CD14-positive monocyte (primary cell): ENCODE measurements at regions not wholly inside any gene's neighbourhood (a gene's known extent, or its start where the extent isn't known, plus 50 kb on each side); places are given as distances from the start of the nearest gene placed in this dataset.
A peak's percentile ranks its signal among the peaks of the same experiment; 100 is the strongest.

Source experiments
- DNase-seq, 3 donors: peaks; one replicate each; pipeline ENCODE4 v3.0.0-alpha.2; 2011 to 2022
- H2AFZ ChIP-seq: 2 replicates; pipeline ENCODE4 v1.6.0; 2012; ENCODE audit warnings: mild to moderate bottlenecking, low read depth, low read length, inconsistent platforms; ENCODE audit not compliant: insufficient read depth, poor library complexity, severe bottlenecking
- H3K27ac ChIP-seq, 2 donors: 1 replicate in 1 of 2; 2 replicates in 1 of 2; pipeline ENCODE4 v1.5.1; 2012 to 2013; ENCODE audit warnings: low read length in 2 of 2, control low read depth in 1 of 2, inconsistent platforms in 1 of 2, low read depth in 1 of 2, mild to moderate bottlenecking in 1 of 2
- H3K27me3 ChIP-seq, 2 donors: one replicate each; pipeline versions ENCODE4 v1.6.0 to v1.6.1; 2011 to 2013; ENCODE audit warnings: low read length in 2 of 2; ENCODE audit not compliant: control insufficient read depth in 2 of 2, insufficient read depth in 2 of 2
- H3K36me3 ChIP-seq, 2 donors: replicated peaks in 1 of 2; 1 replicate in 1 of 2; 2 replicates in 1 of 2; pipeline versions ENCODE4 v1.5.1 to v1.6.1; 2012 to 2013; ENCODE audit warnings: low read length in 2 of 2, control low read depth in 1 of 2, inconsistent platforms in 1 of 2, mild to moderate bottlenecking in 1 of 2; ENCODE audit not compliant: insufficient read depth in 2 of 2, control insufficient read depth in 1 of 2
- H3K4me1 ChIP-seq, 2 donors: 1 replicate in 1 of 2; 2 replicates in 1 of 2; pipeline versions ENCODE4 v1.5.1 to v1.6.1; 2012 to 2013; ENCODE audit warnings: low read length in 2 of 2, control low read depth in 1 of 2, inconsistent platforms in 1 of 2, mild to moderate bottlenecking in 1 of 2, moderate library complexity in 1 of 2; ENCODE audit not compliant: insufficient read depth in 2 of 2, control insufficient read depth in 1 of 2
- H3K4me2 ChIP-seq: replicated peaks from 2 replicates; pipeline ENCODE3; 2012; ENCODE audit warnings: low read length, moderate library complexity, mild to moderate bottlenecking; ENCODE audit not compliant: poor library complexity, severe bottlenecking; ENCODE audit errors: extremely low read depth
- H3K4me3 ChIP-seq, 3 experiments: fragments of 200-600 bp in 1 of 3; sonication (generic) in 1 of 3; replicated peaks in 1 of 3; 1 replicate in 2 of 3; 2 replicates in 1 of 3; pipeline ENCODE4 v1.5.1; 2011 to 2013; ENCODE audit warnings: low read length in 3 of 3, mild to moderate bottlenecking in 3 of 3, control low read depth in 2 of 3, low read depth in 2 of 3, inconsistent platforms in 1 of 3, moderate library complexity in 1 of 3
- H3K79me2 ChIP-seq: 2 replicates; pipeline ENCODE4 v1.6.0; 2012; ENCODE audit warnings: mild to moderate bottlenecking, control low read depth, inconsistent platforms, low read length, moderate library complexity; ENCODE audit not compliant: insufficient read depth
- H3K9ac ChIP-seq: 2 replicates; pipeline ENCODE4 v1.6.0; 2017; ENCODE audit warnings: low read length, mild to moderate bottlenecking; ENCODE audit not compliant: insufficient read depth, poor library complexity, severe bottlenecking
- H3K9me3 ChIP-seq, 2 donors: replicated peaks in 1 of 2; 1 replicate in 1 of 2; 2 replicates in 1 of 2; pipeline versions ENCODE4 v1.5.1 to v1.6.1; 2012 to 2013; ENCODE audit warnings: low read length in 2 of 2, control low read depth in 1 of 2; ENCODE audit not compliant: control insufficient read depth in 1 of 2, insufficient read depth in 1 of 2
- H4K20me1 ChIP-seq: 2 replicates; pipeline ENCODE4 v1.6.0; 2012; ENCODE audit warnings: mild to moderate bottlenecking, low read length, control low read depth, moderate library complexity; ENCODE audit not compliant: insufficient read depth
- H3K27ac Mint-ChIP-seq, 7 donors: one replicate each; pipeline ENCODE4 v1.8.0; 2020; ENCODE audit warnings: mild to moderate bottlenecking in 7 of 7, mixed read lengths in 7 of 7, moderate library complexity in 6 of 7, inconsistent platforms in 2 of 7
- H3K27me3 Mint-ChIP-seq, 3 donors: one replicate each; pipeline ENCODE4 v1.8.0; 2021 to 2022; ENCODE audit warnings: low read depth in 3 of 3, mild to moderate bottlenecking in 3 of 3, mixed read lengths in 3 of 3, moderate library complexity in 3 of 3, inconsistent platforms in 1 of 3
- H3K36me3 Mint-ChIP-seq, 2 donors: one replicate each; pipeline ENCODE4 v1.8.0; 2020; ENCODE audit warnings: mixed read lengths in 2 of 2, inconsistent platforms in 1 of 2, mild to moderate bottlenecking in 1 of 2
- H3K4me1 Mint-ChIP-seq: one replicate; pipeline ENCODE4 v1.8.0; 2020; ENCODE audit warnings: mild to moderate bottlenecking, mixed read lengths
- H3K4me3 Mint-ChIP-seq, 2 donors: one replicate each; pipeline ENCODE4 v1.8.0; 2020; ENCODE audit warnings: mild to moderate bottlenecking in 2 of 2, mixed read lengths in 2 of 2, moderate library complexity in 1 of 2
- H3K9me3 Mint-ChIP-seq, 7 donors: one replicate each; pipeline ENCODE4 v1.8.0; 2020 to 2022; ENCODE audit warnings: mixed read lengths in 7 of 7, mild to moderate bottlenecking in 6 of 7, moderate library complexity in 6 of 7, inconsistent platforms in 2 of 7
- WGBS: methylation state at CpG from one replicate; pipeline ENCODE4 v1.1.5; 2013; ENCODE audit warnings: missing lambda C conversion rate; ENCODE audit not compliant: insufficient coverage; 5-methylcytosine and 5-hydroxymethylcytosine counted together
- intact Hi-C, 2 donors: fragments of 100-400 bp; cut with micrococcal nuclease; formaldehyde crosslinking; loops; one replicate each; pipeline versions ENCODE4 v1.15.0 to v1.15.1; 2023
- TF ChIP-seq, protein P1 (sequence below): fragments of 200-600 bp; IDR thresholded peaks from one replicate; pipeline ENCODE4 v1.8.0; 2022; ENCODE audit warnings: antibody characterized with exemption, mild to moderate bottlenecking

DNA sequence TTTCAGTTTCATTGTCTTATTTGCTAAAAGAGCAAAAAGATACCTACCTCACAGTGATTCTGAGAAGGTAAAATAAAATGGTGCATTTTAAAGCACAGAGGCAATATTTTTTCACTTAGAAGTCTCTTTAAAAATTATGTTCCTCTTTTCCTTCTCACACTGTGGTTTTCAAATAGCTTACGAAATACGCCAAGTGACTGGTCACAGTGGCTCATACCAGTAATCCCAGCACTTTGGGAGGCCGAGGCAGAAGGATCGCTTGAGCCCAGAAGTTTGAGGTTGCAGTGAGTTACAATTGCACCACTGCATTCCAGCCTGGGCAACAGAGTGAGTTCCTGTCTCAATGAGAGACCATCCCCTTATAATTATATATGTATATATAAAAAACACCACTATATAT is 372.6 kb downstream of the FBXO8 start:
- TF ChIP-seq, protein P1, sequence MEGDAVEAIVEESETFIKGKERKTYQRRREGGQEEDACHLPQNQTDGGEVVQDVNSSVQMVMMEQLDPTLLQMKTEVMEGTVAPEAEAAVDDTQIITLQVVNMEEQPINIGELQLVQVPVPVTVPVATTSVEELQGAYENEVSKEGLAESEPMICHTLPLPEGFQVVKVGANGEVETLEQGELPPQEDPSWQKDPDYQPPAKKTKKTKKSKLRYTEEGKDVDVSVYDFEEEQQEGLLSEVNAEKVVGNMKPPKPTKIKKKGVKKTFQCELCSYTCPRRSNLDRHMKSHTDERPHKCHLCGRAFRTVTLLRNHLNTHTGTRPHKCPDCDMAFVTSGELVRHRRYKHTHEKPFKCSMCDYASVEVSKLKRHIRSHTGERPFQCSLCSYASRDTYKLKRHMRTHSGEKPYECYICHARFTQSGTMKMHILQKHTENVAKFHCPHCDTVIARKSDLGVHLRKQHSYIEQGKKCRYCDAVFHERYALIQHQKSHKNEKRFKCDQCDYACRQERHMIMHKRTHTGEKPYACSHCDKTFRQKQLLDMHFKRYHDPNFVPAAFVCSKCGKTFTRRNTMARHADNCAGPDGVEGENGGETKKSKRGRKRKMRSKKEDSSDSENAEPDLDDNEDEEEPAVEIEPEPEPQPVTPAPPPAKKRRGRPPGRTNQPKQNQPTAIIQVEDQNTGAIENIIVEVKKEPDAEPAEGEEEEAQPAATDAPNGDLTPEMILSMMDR = no peak
- H3K4me3 Mint-ChIP-seq = no peak overlapping the region
- intact Hi-C loops = no loop called here
- no peak overlapping the region for H2AFZ ChIP-seq
- H3K27ac ChIP-seq = no peak overlapping the region
- DNase-seq = peak; percentile 38 to 78 (median 65)
- no peaks in the 10 kb centered on the region for H3K79me2 ChIP-seq
- H3K27ac Mint-ChIP-seq = peak overlapping the region in 1 of 7 donors; percentile 45
- no peak overlapping the region for H3K9ac ChIP-seq
- H3K27me3 ChIP-seq = no peaks in the 10 kb centered on the region
- H3K27me3 Mint-ChIP-seq = peaks cover 0 to 4% (median 1%) of the 10 kb centered on the region in 3 donors
- no peaks in the 10 kb centered on the region for H4K20me1 ChIP-seq
- peaks cover 0 to 3% (median 0%) of the 10 kb centered on the region in 7 donors for H3K9me3 Mint-ChIP-seq
- 0% methylated on average over 3 of the region's 4 CpGs for WGBS
- H3K4me1 Mint-ChIP-seq = peaks cover 28% of the 10 kb centered on the region
- H3K36me3 Mint-ChIP-seq = no peaks in the 10 kb centered on the region
- no peak overlapping the region for H3K4me3 ChIP-seq
- H3K9me3 ChIP-seq = no peaks in the 10 kb centered on the region
- peaks cover 23 to 33% of the 10 kb centered on the region in 2 donors for H3K4me1 ChIP-seq
- no peaks in the 10 kb centered on the region for H3K36me3 ChIP-seq
- H3K4me2 ChIP-seq = peak overlapping the region; percentile 6

DNA sequence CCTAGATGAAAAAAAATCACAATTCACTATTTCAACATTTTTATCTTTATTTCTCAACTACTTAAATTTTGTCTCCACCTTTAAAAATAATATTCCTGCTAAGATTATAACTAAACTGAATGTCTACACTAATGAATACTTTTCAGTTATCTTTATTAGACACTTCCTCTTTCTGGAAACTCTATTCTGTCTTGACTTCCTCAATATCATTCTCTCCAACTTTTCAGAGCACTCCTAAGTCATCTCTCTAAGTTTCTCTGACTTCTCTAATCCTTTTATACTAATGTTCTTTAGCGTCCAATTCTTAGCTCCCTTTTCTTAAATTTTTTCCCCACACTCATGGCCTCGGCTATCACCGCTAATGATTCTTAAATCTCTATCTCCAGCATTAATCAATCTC is 374.2 kb downstream of the FBXO8 start:
- no peak overlapping the region for H3K9ac ChIP-seq
- H3K36me3 ChIP-seq = no peaks in the 10 kb centered on the region
- DNase-seq = peak; percentile 7 to 61 (median 23)
- no peaks in the 10 kb centered on the region for H3K27me3 ChIP-seq
- H2AFZ ChIP-seq = no peak overlapping the region
- Mint-ChIP-seq H3K36me3 (no peaks in the 10 kb centered on the region), H3K4me3 (peak overlapping the region in 1 of 2 donors; percentile 7), H3K9me3 (peaks cover 0 to 3% (median 0%) of the 10 kb centered on the region in 7 donors), H3K27me3 (peaks cover 0 to 2% (median 1%) of the 10 kb centered on the region in 3 donors), H3K4me1 (peaks cover 28% of the 10 kb centered on the region), H3K27ac (peak overlapping the region; percentile 1 to 88 (median 58))
- H3K4me3 ChIP-seq = no peak overlapping the region
- peak overlapping the region; percentile 11 for H3K4me2 ChIP-seq
- peak overlapping the region in 1 of 2 donors; percentile 53 for H3K27ac ChIP-seq
- TF ChIP-seq, protein P1 = no peak
- H3K9me3 ChIP-seq = no peaks in the 10 kb centered on the region
- H4K20me1 ChIP-seq = no peaks in the 10 kb centered on the region
- H3K79me2 ChIP-seq = no peaks in the 10 kb centered on the region
- WGBS = 42% methylated on average over 3 of the region's 3 CpGs
- intact Hi-C loops = no loop called here
- H3K4me1 ChIP-seq = peaks cover 23 to 33% of the 10 kb centered on the region in 2 donors
